ENCODE measurements at regions not wholly inside any gene's neighbourhood (a gene's known extent, or its start where the extent isn't known, plus 50 kb on each side); places are given as distances from the start of the nearest gene placed in this dataset.

DNA sequence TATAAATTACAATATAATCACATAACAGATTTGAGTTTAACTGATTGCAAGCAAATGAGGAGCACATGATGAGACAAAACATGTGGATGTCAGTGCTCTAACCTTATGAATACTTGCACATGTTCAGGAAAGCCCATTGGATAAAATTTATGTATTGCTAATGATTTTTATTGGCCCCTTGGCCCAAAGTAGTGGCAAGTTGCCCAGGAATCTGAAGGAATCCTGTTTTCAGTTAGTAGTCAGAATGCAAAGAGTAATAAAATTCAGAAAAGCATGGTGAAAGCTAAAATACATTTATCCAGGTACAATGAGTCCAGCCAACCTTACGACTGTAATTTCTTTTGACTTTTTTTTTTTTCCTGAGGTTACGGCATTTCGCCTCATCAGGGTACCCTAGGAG is 1539.4 kb downstream of the EFNB2 start:
- no peak overlapping the region for H2AFZ ChIP-seq (ENCODE audit: low read length)
- H3K9ac ChIP-seq (ENCODE audit: low read length) = no peak overlapping the region
- H3K36me3 ChIP-seq (ENCODE audit: low read depth, low read length) = no peaks in the 10 kb centered on the region
- H3K4me1 ChIP-seq (ENCODE audit: insufficient read depth, low read length) = no peaks in the 10 kb centered on the region
- no peaks in the 10 kb centered on the region for H3K27me3 ChIP-seq (ENCODE audit: low read length)
- POLR2A ChIA-PET (ENCODE audit: unreplicated experiment) = no interaction called here
- no TSS peak for BruUV-seq (replicated peaks)
- no peaks in the 10 kb centered on the region for H3K79me2 ChIP-seq (ENCODE audit: low read length)
- H3K9me3 ChIP-seq (ENCODE audit: low read length) = no peaks in the 10 kb centered on the region
- H4K20me1 ChIP-seq (ENCODE audit: low read length) = no peaks in the 10 kb centered on the region
- DNase-seq (peak; percentile 5), ATAC-seq (no peak)
- no peak overlapping the region for H3K4me2 ChIP-seq (ENCODE audit: low read length)
- H3F3A ChIP-seq (ENCODE audit: low read length, unreplicated experiment) = no peaks in the 10 kb centered on the region
- H3K4me3 ChIP-seq (ENCODE audit: low read length) = no peak overlapping the region
- no peaks in the 10 kb centered on the region for H3K9me2 ChIP-seq (replicated peaks; ENCODE audit: low read length)
- no peak overlapping the region for H3K27ac ChIP-seq (ENCODE audit: low read length)
- TF ChIP-seq EZH2phosphoT487 (IDR thresholded peaks at IDR 0.05; ENCODE audit: borderline replicate concordance, low read length) = no peak
- TF ChIP-seq EZH2 (IDR thresholded peaks at IDR 0.05; ENCODE audit: low read length, unreplicated experiment) = no peak
- TF ChIP-seq, protein P1, sequence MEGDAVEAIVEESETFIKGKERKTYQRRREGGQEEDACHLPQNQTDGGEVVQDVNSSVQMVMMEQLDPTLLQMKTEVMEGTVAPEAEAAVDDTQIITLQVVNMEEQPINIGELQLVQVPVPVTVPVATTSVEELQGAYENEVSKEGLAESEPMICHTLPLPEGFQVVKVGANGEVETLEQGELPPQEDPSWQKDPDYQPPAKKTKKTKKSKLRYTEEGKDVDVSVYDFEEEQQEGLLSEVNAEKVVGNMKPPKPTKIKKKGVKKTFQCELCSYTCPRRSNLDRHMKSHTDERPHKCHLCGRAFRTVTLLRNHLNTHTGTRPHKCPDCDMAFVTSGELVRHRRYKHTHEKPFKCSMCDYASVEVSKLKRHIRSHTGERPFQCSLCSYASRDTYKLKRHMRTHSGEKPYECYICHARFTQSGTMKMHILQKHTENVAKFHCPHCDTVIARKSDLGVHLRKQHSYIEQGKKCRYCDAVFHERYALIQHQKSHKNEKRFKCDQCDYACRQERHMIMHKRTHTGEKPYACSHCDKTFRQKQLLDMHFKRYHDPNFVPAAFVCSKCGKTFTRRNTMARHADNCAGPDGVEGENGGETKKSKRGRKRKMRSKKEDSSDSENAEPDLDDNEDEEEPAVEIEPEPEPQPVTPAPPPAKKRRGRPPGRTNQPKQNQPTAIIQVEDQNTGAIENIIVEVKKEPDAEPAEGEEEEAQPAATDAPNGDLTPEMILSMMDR (conservative IDR thresholded peaks at IDR 0.05; ENCODE audit: low read depth, low read length) = no peak
- CTCF ChIA-PET = no interaction called here
- intact Hi-C loops (cut with micrococcal nuclease) = no loop called here

DNA sequence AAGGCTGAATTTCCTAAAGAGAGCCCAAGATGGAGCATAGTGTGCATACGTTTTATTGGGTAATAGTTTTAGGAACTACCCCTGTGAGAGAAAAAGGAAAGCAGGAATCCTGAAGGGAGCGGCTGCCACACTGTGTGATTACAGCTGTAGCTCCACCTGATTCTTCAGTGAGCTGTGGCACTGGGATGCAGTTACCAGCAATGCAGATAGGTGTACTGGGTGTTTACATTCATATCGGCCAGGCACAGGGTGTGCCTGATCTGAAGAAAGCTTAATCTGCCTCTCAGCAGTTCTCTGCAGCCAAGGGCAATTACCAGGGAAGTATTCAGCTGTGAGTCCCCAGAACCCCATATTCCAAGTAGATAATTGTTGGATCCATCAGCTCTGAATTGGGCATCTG is 1541.8 kb downstream of the EFNB2 start:
- no peak overlapping the region for H2AFZ ChIP-seq (ENCODE audit: low read length)
- H3K27me3 ChIP-seq (ENCODE audit: low read length) = no peaks in the 10 kb centered on the region
- no peak for DNase-seq
- no peak overlapping the region for H3K4me2 ChIP-seq (ENCODE audit: low read length)
- ChIA-PET CTCF (no interaction called here), POLR2A (ENCODE audit: unreplicated experiment) (no interaction called here)
- intact Hi-C loops (cut with micrococcal nuclease) = no loop called here
- H3F3A ChIP-seq (ENCODE audit: low read length, unreplicated experiment) = no peaks in the 10 kb centered on the region
- BruUV-seq (replicated peaks) = no TSS peak
- 0 out of 2 replicates have a peak, but pooled peaks have one; percentile 24 for ATAC-seq
- no peaks in the 10 kb centered on the region for H3K4me1 ChIP-seq (ENCODE audit: insufficient read depth, low read length)
- H3K9me2 ChIP-seq (replicated peaks; ENCODE audit: low read length) = no peaks in the 10 kb centered on the region
- H3K9ac ChIP-seq (ENCODE audit: low read length) = no peak overlapping the region
- no peak overlapping the region for H3K4me3 ChIP-seq (ENCODE audit: low read length)
- H3K27ac ChIP-seq (ENCODE audit: low read length) = no peak overlapping the region
- TF ChIP-seq EZH2phosphoT487 (IDR thresholded peaks at IDR 0.05; ENCODE audit: borderline replicate concordance, low read length) (no peak), EZH2 (IDR thresholded peaks at IDR 0.05; ENCODE audit: low read length, unreplicated experiment) (no peak)
- TF ChIP-seq, protein P1 (conservative IDR thresholded peaks at IDR 0.05; ENCODE audit: low read depth, low read length) = no peak
- no peaks in the 10 kb centered on the region for H3K36me3 ChIP-seq (ENCODE audit: low read depth, low read length)
- no peaks in the 10 kb centered on the region for H3K79me2 ChIP-seq (ENCODE audit: low read length)
- H4K20me1 ChIP-seq (ENCODE audit: low read length) = no peaks in the 10 kb centered on the region
- no peaks in the 10 kb centered on the region for H3K9me3 ChIP-seq (ENCODE audit: low read length)

DNA sequence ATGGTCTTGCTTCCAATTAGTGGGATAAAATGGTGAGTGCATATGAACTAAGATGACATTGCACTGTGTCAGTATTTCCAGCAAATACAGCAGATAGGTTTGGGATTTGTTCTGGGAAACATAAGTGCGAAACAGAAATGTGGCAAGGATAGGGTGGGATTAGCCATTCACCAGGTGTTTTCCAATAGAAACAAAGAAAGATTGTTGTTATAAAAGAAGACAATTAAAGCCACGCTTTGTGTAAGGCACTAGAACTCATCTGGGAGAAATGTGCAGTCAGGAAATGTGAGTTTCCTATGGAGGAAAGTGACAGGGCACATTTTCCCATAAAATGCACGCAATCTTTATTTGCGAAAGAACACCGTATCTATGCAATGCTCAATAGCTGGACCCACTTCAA is 1547.8 kb downstream of the EFNB2 start:
- TF ChIP-seq EZH2 (IDR thresholded peaks at IDR 0.05; ENCODE audit: low read length, unreplicated experiment) (no peak), EZH2phosphoT487 (IDR thresholded peaks at IDR 0.05; ENCODE audit: borderline replicate concordance, low read length) (no peak)
- TF ChIP-seq, protein P1 (conservative IDR thresholded peaks at IDR 0.05; ENCODE audit: low read depth, low read length) = no peak
- no peaks in the 10 kb centered on the region for H3F3A ChIP-seq (ENCODE audit: low read length, unreplicated experiment)
- H3K79me2 ChIP-seq (ENCODE audit: low read length) = no peaks in the 10 kb centered on the region
- no peaks in the 10 kb centered on the region for H3K27me3 ChIP-seq (ENCODE audit: low read length)
- no peaks in the 10 kb centered on the region for H3K9me3 ChIP-seq (ENCODE audit: low read length)
- ChIA-PET POLR2A (ENCODE audit: unreplicated experiment) (no interaction called here), CTCF (no interaction called here)
- intact Hi-C loops (cut with micrococcal nuclease) = no loop called here
- H3K4me2 ChIP-seq (ENCODE audit: low read length) = no peak overlapping the region
- H4K20me1 ChIP-seq (ENCODE audit: low read length) = no peaks in the 10 kb centered on the region
- H3K27ac ChIP-seq (ENCODE audit: low read length) = no peak overlapping the region
- no peaks in the 10 kb centered on the region for H3K9me2 ChIP-seq (replicated peaks; ENCODE audit: low read length)
- BruUV-seq (replicated peaks) = no TSS peak
- H3K4me3 ChIP-seq (ENCODE audit: low read length) = no peak overlapping the region
- no peak overlapping the region for H2AFZ ChIP-seq (ENCODE audit: low read length)
- no peaks in the 10 kb centered on the region for H3K36me3 ChIP-seq (ENCODE audit: low read depth, low read length)
- no peaks in the 10 kb centered on the region for H3K4me1 ChIP-seq (ENCODE audit: insufficient read depth, low read length)
- DNase-seq (no peak), ATAC-seq (no peak)
- H3K9ac ChIP-seq (ENCODE audit: low read length) = no peak overlapping the region
